RWPE2 (cell line): ENCODE measurements at regions not wholly inside any gene's neighbourhood (a gene's known extent, or its start where the extent isn't known, plus 50 kb on each side); places are given as distances from the start of the nearest gene placed in this dataset.
A peak's percentile ranks its signal among the peaks of the same experiment; 100 is the strongest.

Experiments
- ATAC-seq: fragments of 200-7000 bp; cut with Tn5 transposase; 3 replicates; pipeline ENCODE4 v1.9.1; 2021; ENCODE audit warnings: low read depth
- DNase-seq: peaks from one replicate; pipeline ENCODE4 v3.0.0-alpha.2; 2020; ENCODE audit warnings: low spot score
- H3K27ac ChIP-seq: fragments of 450-650 bp; 2 replicates; pipeline ENCODE4 v1.5.1; 2017; ENCODE audit warnings: mild to moderate bottlenecking; ENCODE audit not compliant: poor library complexity, severe bottlenecking
- H3K27me3 ChIP-seq: fragments of 250-450 bp; sonication (Bioruptor Pico); 2 replicates; pipeline ENCODE4 v1.5.1; 2021; ENCODE audit warnings: mild to moderate bottlenecking, moderate library complexity; ENCODE audit not compliant: insufficient read depth, poor library complexity, severe bottlenecking
- H3K36me3 ChIP-seq: fragments of 250-450 bp; sonication (Bioruptor Pico); 2 replicates; pipeline ENCODE4 v1.5.1; 2020; ENCODE audit warnings: low read depth, mild to moderate bottlenecking, moderate library complexity
- H3K4me1 ChIP-seq: fragments of 250-450 bp; sonication (Bioruptor Pico); 2 replicates; pipeline ENCODE4 v1.5.1; 2021; ENCODE audit warnings: mild to moderate bottlenecking, moderate library complexity; ENCODE audit not compliant: insufficient read depth, poor library complexity, severe bottlenecking
- H3K4me3 ChIP-seq: fragments of 250-450 bp; sonication (Bioruptor Pico); 2 replicates; pipeline ENCODE4 v1.5.1; 2021; ENCODE audit warnings: mild to moderate bottlenecking, moderate library complexity; ENCODE audit not compliant: severe bottlenecking
- H3K9me3 ChIP-seq: fragments of 250-450 bp; sonication (Bioruptor Pico); 2 replicates; pipeline ENCODE4 v1.5.1; 2021; ENCODE audit warnings: mild to moderate bottlenecking, moderate library complexity; ENCODE audit not compliant: severe bottlenecking
- TF ChIP-seq, protein P1 (sequence below): fragments of 450-650 bp; IDR thresholded peaks from one replicate; pipeline ENCODE4 v1.5.1; 2017; ENCODE audit warnings: mild to moderate bottlenecking, moderate library complexity; ENCODE audit not compliant: poor library complexity, severe bottlenecking

DNA sequence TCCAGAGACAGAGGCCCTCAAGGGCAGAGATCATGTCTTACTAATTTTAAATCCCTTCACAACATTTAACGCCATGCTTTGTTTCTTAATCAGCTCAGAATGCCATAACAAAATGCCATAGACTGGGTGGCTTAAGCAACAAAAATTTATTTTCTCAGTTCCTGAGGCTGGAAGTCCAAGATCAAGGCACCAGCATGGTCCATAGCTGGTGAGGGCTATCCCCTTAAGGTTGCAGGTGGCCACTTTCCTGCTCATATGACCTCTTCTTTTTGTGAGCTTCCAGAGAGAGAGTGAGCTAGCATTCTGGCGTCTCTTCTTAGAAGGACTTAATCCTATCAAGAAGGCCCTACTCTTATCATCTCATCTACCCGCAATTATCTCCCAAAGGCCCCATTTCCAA, 470.3 kb downstream of the ZNF608 start:
- TF ChIP-seq, protein P1, sequence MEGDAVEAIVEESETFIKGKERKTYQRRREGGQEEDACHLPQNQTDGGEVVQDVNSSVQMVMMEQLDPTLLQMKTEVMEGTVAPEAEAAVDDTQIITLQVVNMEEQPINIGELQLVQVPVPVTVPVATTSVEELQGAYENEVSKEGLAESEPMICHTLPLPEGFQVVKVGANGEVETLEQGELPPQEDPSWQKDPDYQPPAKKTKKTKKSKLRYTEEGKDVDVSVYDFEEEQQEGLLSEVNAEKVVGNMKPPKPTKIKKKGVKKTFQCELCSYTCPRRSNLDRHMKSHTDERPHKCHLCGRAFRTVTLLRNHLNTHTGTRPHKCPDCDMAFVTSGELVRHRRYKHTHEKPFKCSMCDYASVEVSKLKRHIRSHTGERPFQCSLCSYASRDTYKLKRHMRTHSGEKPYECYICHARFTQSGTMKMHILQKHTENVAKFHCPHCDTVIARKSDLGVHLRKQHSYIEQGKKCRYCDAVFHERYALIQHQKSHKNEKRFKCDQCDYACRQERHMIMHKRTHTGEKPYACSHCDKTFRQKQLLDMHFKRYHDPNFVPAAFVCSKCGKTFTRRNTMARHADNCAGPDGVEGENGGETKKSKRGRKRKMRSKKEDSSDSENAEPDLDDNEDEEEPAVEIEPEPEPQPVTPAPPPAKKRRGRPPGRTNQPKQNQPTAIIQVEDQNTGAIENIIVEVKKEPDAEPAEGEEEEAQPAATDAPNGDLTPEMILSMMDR = no peak
- H3K36me3 ChIP-seq = no peaks in the 10 kb centered on the region
- peaks cover 11% of the 10 kb centered on the region for H3K4me1 ChIP-seq
- no peak overlapping the region for H3K27ac ChIP-seq
- H3K9me3 ChIP-seq = no peaks in the 10 kb centered on the region
- no peak overlapping the region for H3K4me3 ChIP-seq
- no peaks in the 10 kb centered on the region for H3K27me3 ChIP-seq
- ATAC-seq (no peak), DNase-seq (no peak)

DNA sequence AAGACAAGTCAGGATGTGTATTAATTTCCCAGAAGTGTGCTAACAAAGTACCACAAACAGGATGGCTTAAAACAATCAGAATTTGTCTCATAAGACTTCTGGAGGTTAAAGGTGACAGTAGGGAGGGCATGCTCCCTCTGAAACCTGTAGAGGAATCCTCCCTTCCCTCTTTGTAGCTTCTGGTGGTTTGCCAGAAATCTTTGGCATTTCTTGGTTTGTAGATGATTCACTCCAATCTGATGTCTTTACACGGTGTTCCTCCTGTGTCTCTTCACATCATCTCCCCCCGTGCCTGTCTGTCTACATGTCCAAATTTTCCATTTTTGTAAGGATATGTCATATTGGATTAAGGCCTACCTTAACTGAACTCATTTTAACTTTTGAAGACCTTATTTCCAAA, 471.5 kb downstream of the ZNF608 start:
- peak; percentile 80 for ATAC-seq
- Histone ChIP-seq H3K36me3 (no peaks in the 10 kb centered on the region), H3K4me1 (peaks cover 4% of the 10 kb centered on the region), H3K27ac (no peak overlapping the region), H3K4me3 (no peak overlapping the region), H3K9me3 (no peaks in the 10 kb centered on the region), H3K27me3 (no peaks in the 10 kb centered on the region)
- TF ChIP-seq, protein P1 = no peak
- no peak for DNase-seq

DNA sequence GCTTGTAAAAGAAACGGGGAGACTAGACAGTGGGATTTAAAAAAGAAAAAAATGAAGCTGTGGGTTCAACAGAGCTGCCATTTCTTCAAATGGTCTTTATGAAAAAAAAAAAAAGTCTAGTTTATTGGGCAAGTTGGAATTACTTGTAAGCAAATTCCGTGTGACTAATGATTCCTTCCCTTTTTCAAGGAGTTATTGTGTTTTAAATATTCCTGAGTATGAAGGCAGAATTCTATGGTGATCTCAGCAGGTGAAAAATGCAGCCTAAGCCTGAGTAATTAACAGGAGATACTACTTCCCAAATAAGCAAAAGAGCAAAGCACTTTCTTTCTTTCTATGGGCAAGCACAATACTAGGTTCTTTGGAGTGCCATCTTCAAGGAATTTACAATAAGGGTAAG, 481.9 kb downstream of the ZNF608 start:
- H3K27me3 ChIP-seq = peaks cover 10% of the 10 kb centered on the region
- TF ChIP-seq, protein P1 = no peak
- no peaks in the 10 kb centered on the region for H3K4me1 ChIP-seq
- H3K4me3 ChIP-seq = no peak overlapping the region
- DNase-seq (no peak), ATAC-seq (no peak; the same call in 2 of the 3 replicates)
- H3K27ac ChIP-seq = no peak overlapping the region
- no peaks in the 10 kb centered on the region for H3K9me3 ChIP-seq
- no peaks in the 10 kb centered on the region for H3K36me3 ChIP-seq

DNA sequence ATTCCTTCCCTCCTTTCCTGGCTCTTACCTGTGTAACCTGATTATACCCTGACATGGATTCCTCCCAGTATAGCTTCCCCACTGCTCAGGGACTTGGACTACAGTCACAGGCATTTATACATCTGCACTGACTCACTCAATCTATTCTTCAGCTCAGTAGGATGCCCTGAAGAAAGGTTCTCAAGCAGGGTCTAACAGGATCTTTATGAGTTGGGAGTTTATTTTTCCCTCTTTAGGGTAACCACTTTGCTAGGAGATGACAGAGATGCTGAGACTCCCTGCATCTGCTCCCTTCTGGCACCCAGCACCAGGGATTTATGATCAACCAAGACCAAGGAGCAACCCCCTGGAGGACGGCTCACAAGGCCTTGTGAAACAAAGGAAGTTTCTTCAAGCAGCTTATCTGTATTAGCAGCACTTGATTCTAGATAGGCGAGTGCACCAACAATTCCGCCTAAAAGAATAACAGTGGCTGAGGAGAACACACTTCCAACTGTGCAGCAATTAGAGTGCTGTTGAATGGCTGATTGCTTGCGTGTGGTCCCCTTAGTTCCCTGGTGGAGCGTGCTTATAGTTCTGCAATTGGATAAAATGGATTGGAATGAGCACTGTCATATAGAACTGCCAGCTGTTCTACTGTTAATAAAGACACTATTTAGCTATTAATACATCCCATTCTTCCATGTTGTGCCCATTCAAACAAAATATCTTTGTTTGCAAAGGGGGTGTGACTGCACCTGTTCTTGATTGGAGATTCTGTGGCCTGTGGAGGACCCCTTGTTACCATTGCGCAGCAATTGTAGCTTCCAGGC, 482.6 kb downstream of the ZNF608 start:
- Histone ChIP-seq H3K36me3 (no peaks in the 10 kb centered on the region), H3K27ac (no peak overlapping the region), H3K9me3 (no peaks in the 10 kb centered on the region), H3K4me1 (no peaks in the 10 kb centered on the region), H3K4me3 (no peak overlapping the region), H3K27me3 (peaks cover 10% of the 10 kb centered on the region)
- TF ChIP-seq, protein P1 = no peak
- DNase-seq (no peak), ATAC-seq (no peak)

DNA sequence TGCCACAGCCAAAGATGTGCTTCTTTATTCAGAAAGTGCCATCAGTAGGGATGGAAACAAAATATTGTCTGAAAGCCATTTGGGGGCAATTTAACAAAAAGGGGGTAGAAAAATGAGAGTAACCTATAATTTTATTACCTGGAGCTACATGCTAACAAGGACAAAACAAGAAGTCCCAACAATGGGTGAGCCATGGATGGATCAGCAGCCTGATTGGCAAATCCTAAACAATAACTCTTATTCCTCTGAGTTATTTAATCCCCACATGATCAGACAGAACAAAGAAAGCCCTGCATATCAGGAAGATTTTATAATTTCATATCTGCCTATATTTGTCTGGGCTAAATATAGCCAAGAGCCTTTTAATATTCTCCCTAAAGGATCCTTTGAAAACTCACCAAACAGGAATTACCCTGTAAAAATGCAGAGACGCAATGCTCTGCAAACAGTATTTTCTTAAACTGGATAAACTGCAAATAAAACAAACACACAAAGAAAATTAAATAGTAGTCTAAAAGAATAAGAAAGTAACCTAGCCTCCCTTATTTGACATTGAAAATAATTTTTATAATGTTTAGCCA, 483.4 kb downstream of the ZNF608 start:
- Histone ChIP-seq H3K27me3 (peaks cover 10% of the 10 kb centered on the region), H3K9me3 (no peaks in the 10 kb centered on the region), H3K27ac (no peak overlapping the region), H3K4me1 (no peaks in the 10 kb centered on the region), H3K4me3 (no peak overlapping the region), H3K36me3 (no peaks in the 10 kb centered on the region)
- TF ChIP-seq, protein P1 = no peak
- ATAC-seq (no peak), DNase-seq (no peak)
